AG10803 (cell line): ENCODE measurements at regions not wholly inside any gene's neighbourhood (a gene's known extent, or its start where the extent isn't known, plus 50 kb on each side); places are given as distances from the start of the nearest gene placed in this dataset.
"Not testable (repeated sequence)": the region's sequence is repeated elsewhere in the genome, so short reads cannot be mapped to it uniquely, and the experiment has no call there.

ENCODE experiments used
- DNase-seq: peaks from one replicate; pipeline ENCODE4 v3.0.0; 2010; ENCODE audit warnings: low read depth
- H3K4me3 ChIP-seq: 2 replicates; pipeline ENCODE4 v1.5.1; 2011; ENCODE audit warnings: mild to moderate bottlenecking, low read length, control low read depth
- TF ChIP-seq, protein P1 (sequence below): conservative IDR thresholded peaks from 2 replicates; pipeline ENCODE4 v1.5.1; 2011; ENCODE audit warnings: mild to moderate bottlenecking, low read length, control low read depth, inconsistent platforms

DNA sequence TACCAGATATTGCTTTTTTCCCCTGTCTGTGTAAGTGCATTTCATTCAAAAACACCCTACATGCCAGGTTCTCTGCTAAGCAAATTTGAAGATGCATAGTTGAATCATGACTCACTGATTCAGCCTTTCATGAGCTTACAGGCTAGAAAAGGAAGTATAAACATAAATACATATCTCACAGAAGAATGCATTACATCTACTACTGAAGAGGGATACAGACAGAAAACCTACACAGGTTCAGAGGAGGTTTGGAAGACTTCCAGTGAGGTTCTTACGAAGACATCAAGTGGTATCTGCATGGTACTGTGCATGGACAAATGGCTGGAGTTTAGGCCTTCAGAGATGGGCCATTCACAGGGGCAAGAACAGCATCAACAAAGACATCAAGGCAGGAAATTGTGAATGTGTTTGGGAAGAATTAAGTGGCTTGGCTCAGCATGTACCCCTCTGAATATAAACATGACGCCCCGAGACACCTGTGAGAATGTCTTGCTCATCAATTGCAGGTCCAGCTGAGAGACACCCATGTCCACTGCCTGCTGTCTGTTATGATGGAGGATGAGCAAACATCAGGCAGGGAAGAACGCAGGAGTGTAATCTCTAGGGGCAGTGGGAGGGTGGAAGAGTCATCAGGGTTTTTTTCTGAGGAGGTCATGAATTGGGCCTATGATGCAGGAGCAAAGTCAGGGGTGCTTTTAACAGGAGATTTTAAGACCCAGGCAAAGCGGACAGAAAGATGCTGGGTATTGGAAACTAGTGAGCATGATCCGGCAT is 105.1 kb upstream of the GALNT15 start:
- TF ChIP-seq, protein P1, sequence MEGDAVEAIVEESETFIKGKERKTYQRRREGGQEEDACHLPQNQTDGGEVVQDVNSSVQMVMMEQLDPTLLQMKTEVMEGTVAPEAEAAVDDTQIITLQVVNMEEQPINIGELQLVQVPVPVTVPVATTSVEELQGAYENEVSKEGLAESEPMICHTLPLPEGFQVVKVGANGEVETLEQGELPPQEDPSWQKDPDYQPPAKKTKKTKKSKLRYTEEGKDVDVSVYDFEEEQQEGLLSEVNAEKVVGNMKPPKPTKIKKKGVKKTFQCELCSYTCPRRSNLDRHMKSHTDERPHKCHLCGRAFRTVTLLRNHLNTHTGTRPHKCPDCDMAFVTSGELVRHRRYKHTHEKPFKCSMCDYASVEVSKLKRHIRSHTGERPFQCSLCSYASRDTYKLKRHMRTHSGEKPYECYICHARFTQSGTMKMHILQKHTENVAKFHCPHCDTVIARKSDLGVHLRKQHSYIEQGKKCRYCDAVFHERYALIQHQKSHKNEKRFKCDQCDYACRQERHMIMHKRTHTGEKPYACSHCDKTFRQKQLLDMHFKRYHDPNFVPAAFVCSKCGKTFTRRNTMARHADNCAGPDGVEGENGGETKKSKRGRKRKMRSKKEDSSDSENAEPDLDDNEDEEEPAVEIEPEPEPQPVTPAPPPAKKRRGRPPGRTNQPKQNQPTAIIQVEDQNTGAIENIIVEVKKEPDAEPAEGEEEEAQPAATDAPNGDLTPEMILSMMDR: no peak
- peak; percentile 93 for DNase-seq
- H3K4me3 ChIP-seq: no peak overlapping the region

DNA sequence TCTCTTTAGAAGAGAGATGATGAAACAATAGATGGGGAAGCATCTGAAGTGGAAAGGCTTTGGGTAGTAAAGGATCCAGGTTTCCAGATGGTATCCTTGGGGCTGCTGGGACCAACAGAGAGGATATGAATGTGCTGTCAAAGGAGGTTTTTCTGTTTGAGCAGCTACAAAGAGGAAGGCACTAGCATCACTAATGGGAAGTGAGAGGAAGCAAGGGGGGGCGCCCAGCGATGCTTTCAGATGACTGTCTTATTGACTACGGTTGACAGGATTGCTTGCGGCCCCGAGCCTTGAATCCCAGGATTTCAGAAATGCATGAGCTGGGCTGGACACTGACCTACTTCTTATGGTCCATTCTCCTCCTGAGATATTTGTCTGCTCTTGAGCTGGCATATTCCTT is 103.8 kb upstream of the GALNT15 start:
- no peak for DNase-seq
- no peak overlapping the region for H3K4me3 ChIP-seq
- TF ChIP-seq, protein P1: no peak

DNA sequence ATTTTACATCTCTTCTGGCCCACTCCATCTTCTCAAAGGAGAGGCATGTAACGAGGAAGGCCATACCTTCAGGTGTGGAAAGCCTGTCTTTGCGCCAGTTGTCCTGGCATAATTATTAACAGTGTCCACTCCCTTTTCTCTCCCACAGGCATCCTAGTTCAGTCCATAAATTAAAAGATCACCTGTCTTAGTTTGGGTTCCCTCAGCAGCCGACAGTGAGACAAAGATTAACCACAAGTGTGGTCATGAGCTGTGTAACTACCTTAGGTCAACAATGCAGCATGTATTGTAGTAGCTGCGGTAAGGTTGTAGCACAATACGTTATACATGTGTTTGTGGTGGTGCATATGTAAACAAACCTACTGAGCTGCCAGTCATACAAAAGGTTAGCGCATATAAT is 103.3 kb upstream of the GALNT15 start:
- no peak overlapping the region for H3K4me3 ChIP-seq
- TF ChIP-seq, protein P1: no peak
- DNase-seq: no peak

DNA sequence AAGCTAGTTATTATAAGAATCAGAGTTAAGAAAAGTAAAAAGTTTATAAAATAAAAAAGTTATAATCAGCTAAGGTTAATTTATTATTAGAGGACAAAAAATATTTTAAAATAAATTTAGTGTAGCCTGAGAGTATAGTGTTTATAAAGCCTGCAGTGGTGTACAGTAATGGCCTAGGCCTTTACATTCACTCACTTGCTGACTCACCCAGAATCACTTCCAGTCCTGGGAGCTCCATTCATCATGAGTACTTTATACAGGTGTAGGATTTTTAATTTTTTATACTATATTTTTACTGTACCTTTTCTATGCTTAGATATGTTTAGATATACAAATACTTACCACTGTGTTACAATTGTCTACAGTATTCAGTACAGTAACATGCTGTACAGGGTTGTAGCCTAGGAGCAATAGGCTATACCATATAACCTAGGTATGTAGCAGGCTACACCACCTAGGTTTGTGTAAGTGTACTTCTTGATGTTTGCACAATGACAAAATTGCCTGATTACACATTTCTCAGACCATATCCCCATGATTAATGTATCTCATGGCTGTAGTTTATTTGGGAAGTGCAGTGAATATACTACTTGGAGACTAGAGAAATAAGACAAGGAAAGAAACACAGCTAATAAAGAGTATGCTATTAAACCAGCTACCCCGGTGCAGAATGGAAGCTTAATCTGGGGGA is 101.9 kb upstream of the GALNT15 start:
- TF ChIP-seq, protein P1: no peak
- H3K4me3 ChIP-seq: no peak overlapping the region
- no peak for DNase-seq

DNA sequence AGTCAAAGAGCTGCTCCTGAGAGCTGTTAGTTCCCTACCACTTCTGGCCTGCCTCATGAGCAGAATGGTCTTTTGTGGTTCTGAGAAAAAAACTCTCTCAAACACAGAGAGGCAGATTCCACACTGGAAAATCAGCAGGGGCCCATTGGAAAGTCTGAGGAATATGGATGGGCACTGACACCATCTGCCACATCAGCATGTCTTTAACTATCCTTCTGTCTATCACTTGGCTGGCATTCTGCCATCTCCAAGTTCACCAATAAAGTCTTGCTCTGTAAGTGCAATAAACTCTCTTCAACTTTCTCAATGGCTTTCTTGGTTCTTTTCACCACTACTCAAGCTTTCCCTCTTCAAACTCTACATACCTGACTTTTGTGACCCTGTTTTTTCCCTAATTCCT is 101.3 kb upstream of the GALNT15 start:
- H3K4me3 ChIP-seq: no peak overlapping the region
- TF ChIP-seq, protein P1: no peak
- no peak for DNase-seq

DNA sequence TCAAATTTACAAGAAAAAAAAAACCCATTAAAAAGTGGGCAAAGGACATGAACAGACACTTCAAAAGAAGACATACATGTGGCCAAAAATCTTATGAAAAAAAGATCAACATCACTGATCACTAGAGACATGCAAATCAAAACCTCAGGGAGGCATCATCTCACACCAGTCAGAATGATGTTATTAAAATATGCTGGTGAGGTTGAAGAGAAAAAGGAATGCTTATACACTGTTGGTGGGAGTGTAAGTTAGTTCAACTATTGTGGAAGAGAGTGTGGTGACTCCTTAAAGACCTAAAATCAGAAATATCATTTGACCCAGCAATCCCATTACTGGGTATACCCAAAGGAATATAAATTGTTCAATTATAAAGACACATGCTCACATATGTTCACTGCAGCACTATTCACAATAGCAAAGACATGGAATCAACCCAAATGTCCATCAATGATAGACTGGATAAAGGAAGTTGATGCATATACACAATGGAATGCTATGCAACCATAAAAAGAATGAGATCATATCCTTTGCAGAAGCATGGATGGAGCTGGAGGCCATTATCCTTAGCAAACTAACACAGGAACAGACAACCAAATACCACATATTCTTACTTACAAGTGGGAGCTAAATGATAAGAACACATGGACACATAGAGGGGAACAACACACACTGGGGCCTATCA is 100.3 kb upstream of the GALNT15 start:
- DNase-seq: peak; percentile 58
- H3K4me3 ChIP-seq: not testable (repeated sequence)

DNA sequence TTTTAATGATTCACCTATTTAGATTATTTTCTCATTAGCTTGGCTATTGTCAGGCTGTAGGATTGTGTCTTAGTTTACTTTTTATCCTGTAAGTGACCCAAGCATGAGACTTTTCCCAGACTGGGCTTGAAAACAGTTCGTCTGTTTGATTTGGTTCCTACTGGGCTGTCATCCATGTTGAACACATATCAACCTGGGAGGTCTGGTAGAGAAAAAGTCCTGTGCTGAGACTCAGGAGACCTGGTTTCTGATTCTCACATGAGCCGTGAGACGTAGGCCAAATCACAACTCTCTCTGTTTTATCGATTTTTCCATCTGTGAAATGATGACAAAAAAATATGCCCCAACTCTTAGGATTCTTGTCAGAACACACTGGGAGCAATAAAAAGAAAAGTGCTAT is 98.8 kb upstream of the GALNT15 start:
- DNase-seq: no peak
- H3K4me3 ChIP-seq: no peak overlapping the region

More for the DNA sequence above, 98.8 kb upstream of the GALNT15 start:
- TF ChIP-seq, protein P1: no peak
